ENCODE measurements at regions not wholly inside any gene's neighbourhood (a gene's known extent, or its start where the extent isn't known, plus 50 kb on each side); places are given as distances from the start of the nearest gene placed in this dataset.

DNA sequence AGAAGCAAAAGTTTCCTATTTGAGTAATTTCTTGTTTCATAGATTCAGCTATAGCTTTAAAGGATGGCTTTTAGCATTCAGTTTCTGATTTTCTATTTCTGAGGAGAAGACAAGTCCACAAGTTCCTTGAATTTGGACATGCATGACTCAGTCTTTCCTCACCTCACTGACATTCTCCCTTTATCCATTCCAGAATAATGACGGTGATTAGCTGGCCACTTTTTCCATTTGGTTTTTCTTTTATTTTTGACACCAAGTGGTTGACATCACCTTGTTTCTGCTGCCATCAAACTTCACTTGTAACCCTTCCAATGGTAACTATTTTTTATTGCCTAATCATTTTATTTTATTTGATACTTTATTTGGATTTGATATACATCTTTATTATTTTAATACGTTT, 404.4 kb upstream of the KCNMB2 start:
- TF ChIP-seq, protein P1, sequence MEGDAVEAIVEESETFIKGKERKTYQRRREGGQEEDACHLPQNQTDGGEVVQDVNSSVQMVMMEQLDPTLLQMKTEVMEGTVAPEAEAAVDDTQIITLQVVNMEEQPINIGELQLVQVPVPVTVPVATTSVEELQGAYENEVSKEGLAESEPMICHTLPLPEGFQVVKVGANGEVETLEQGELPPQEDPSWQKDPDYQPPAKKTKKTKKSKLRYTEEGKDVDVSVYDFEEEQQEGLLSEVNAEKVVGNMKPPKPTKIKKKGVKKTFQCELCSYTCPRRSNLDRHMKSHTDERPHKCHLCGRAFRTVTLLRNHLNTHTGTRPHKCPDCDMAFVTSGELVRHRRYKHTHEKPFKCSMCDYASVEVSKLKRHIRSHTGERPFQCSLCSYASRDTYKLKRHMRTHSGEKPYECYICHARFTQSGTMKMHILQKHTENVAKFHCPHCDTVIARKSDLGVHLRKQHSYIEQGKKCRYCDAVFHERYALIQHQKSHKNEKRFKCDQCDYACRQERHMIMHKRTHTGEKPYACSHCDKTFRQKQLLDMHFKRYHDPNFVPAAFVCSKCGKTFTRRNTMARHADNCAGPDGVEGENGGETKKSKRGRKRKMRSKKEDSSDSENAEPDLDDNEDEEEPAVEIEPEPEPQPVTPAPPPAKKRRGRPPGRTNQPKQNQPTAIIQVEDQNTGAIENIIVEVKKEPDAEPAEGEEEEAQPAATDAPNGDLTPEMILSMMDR (IDR thresholded peaks at IDR 0.05 in 8 of 11, conservative IDR thresholded peaks at IDR 0.05 in 3 of 11) = no peak
- no peak for TF ChIP-seq POLR2A (IDR thresholded peaks at IDR 0.05)
- TF ChIP-seq POLR2AphosphoS5 (IDR thresholded peaks at IDR 0.05) = no peak
- Histone ChIP-seq H3K4me3 (no peak overlapping the region), H3K27ac (no peak overlapping the region), H3K9me3 (no peaks in the 10 kb centered on the region), H3K36me3 (no peaks in the 10 kb centered on the region), H3K4me1 (no peaks in the 10 kb centered on the region), H3K27me3 (replicated peaks in 1 of 7) (no peaks in the 10 kb centered on the region)
- 56 to 73% (median 64%) methylated on average over 2 of the region's 2 CpGs for WGBS, 5 donors
- DNase-seq = no peak
- intact Hi-C loops (cut with DNase I; ENCODE audit: low total_unique reads) = no loop called here

DNA sequence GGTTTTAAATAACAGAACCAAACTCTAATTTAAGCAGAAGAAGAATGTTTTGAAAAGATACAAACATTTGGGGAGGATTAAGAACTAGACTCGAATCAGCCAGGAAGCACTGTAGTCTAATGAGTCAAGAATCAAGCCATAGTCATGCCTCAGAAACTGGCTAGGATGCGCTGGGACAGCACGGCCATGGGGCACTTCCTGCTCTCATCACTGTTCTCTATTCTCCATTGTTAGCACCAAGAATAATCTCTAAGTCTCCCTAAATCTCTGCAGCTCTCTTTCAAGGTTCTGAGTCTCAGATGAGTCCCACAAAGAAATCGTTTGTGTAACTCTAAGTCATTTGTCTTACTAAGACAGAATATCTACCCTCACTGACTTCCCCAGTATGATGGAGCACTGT, 399.0 kb upstream of the KCNMB2 start:
- Histone ChIP-seq H3K27me3 (replicated peaks in 1 of 7) (no peaks in the 10 kb centered on the region), H3K27ac (no peak overlapping the region), H3K9me3 (no peaks in the 10 kb centered on the region), H3K4me1 (no peaks in the 10 kb centered on the region), H3K36me3 (no peaks in the 10 kb centered on the region), H3K4me3 (no peak overlapping the region)
- TF ChIP-seq POLR2AphosphoS5 (IDR thresholded peaks at IDR 0.05) (no peak), POLR2A (IDR thresholded peaks at IDR 0.05) (no peak)
- TF ChIP-seq, protein P1 (IDR thresholded peaks at IDR 0.05 in 8 of 11, conservative IDR thresholded peaks at IDR 0.05 in 3 of 11) = no peak
- no peak for DNase-seq
- intact Hi-C loops (cut with DNase I; ENCODE audit: low total_unique reads) = no loop called here
- WGBS, 5 donors = 56 to 90% (median 72%) methylated on average over 4 of the region's 4 CpGs

- no peaks in the 10 kb centered on the region for H3K4me1 ChIP-seq
- no peaks in the 10 kb centered on the region for H3K9me3 ChIP-seq
- H3K27ac ChIP-seq = no peak overlapping the region
- no peak overlapping the region for H3K4me3 ChIP-seq
- WGBS, 5 donors = 81 to 89% (median 85%) methylated on average over 3 of the region's 3 CpGs
- TF ChIP-seq POLR2AphosphoS5 (IDR thresholded peaks at IDR 0.05) (no peak), POLR2A (IDR thresholded peaks at IDR 0.05) (no peak)
- TF ChIP-seq, protein P1 (IDR thresholded peaks at IDR 0.05 in 8 of 11, conservative IDR thresholded peaks at IDR 0.05 in 3 of 11) = no peak
- no peaks in the 10 kb centered on the region for H3K27me3 ChIP-seq (replicated peaks in 1 of 7)
- intact Hi-C loops (cut with DNase I; ENCODE audit: low total_unique reads) = no loop called here
- DNase-seq = no peak
- no peaks in the 10 kb centered on the region for H3K36me3 ChIP-seq
Observed at GRCh38 chr3:178137831-178138230, 398.4 kb upstream of the KCNMB2 start.

GRCh38 chr3:178139116-178139515, 397.1 kb upstream of the KCNMB2 start:
- no peak overlapping the region for H3K4me3 ChIP-seq
- no peak for DNase-seq
- H3K27me3 ChIP-seq (replicated peaks in 1 of 7) = no peaks in the 10 kb centered on the region
- no peak for TF ChIP-seq POLR2A (IDR thresholded peaks at IDR 0.05)
- TF ChIP-seq, protein P1 (IDR thresholded peaks at IDR 0.05 in 8 of 11, conservative IDR thresholded peaks at IDR 0.05 in 3 of 11) = no peak
- no peak for TF ChIP-seq POLR2AphosphoS5 (IDR thresholded peaks at IDR 0.05)
- no peaks in the 10 kb centered on the region for H3K36me3 ChIP-seq
- H3K9me3 ChIP-seq = no peaks in the 10 kb centered on the region
- no peaks in the 10 kb centered on the region for H3K4me1 ChIP-seq
- intact Hi-C loops (cut with DNase I; ENCODE audit: low total_unique reads) = no loop called here
- no peak overlapping the region for H3K27ac ChIP-seq

All from spleen (tissue), 11 donors.